ENCODE measurements at regions not wholly inside any gene's neighbourhood (a gene's known extent, or its start where the extent isn't known, plus 50 kb on each side); places are given as distances from the start of the nearest gene placed in this dataset.
A peak's percentile ranks its signal among the peaks of the same experiment; 100 is the strongest.
"Not testable (repeated sequence)": the region's sequence is repeated elsewhere in the genome, so short reads cannot be mapped to it uniquely, and the experiment has no call there.

DNA sequence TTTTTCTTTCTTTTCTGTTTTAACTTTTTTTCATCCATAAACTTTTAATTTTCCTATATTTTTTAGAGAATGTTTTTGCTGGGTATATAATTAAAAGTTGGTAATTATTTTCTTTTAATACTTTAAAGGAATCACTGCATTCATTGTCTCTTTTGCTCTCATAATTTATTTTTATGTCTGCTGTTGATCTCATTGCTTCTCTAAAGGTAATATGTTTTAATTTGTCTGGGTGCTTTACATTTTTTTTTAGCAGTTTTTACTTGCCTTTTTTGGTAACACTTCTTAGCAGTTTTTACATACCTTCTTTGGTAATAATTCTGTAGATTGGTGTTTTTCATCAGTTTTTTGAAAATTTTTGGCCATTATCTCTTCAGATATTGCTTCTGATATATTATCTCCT, 89.4 kb upstream of the BMAL1 start:
- H3K4me1 ChIP-seq: no peaks in the 10 kb centered on the region
- H3K27ac ChIP-seq: no peak overlapping the region
- no peaks in the 10 kb centered on the region for H3K36me3 ChIP-seq (ENCODE audit: control insufficient read depth, insufficient read depth, low read length)
- H3K9ac ChIP-seq: no peak overlapping the region
- no peaks in the 10 kb centered on the region for H3K79me2 ChIP-seq
- H3K9me3 ChIP-seq (ENCODE audit: control insufficient read depth, low read length): no peaks in the 10 kb centered on the region
- H3K4me2 ChIP-seq (ENCODE audit: low read length): no peak overlapping the region
- TF ChIP-seq, protein P1, sequence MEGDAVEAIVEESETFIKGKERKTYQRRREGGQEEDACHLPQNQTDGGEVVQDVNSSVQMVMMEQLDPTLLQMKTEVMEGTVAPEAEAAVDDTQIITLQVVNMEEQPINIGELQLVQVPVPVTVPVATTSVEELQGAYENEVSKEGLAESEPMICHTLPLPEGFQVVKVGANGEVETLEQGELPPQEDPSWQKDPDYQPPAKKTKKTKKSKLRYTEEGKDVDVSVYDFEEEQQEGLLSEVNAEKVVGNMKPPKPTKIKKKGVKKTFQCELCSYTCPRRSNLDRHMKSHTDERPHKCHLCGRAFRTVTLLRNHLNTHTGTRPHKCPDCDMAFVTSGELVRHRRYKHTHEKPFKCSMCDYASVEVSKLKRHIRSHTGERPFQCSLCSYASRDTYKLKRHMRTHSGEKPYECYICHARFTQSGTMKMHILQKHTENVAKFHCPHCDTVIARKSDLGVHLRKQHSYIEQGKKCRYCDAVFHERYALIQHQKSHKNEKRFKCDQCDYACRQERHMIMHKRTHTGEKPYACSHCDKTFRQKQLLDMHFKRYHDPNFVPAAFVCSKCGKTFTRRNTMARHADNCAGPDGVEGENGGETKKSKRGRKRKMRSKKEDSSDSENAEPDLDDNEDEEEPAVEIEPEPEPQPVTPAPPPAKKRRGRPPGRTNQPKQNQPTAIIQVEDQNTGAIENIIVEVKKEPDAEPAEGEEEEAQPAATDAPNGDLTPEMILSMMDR (IDR thresholded peaks at IDR 0.05): no peak
- H2AFZ ChIP-seq: no peak overlapping the region
- H3K27me3 ChIP-seq (ENCODE audit: control insufficient read depth, insufficient read depth, low read length): no peaks in the 10 kb centered on the region
- H3K4me3 ChIP-seq (ENCODE audit: low read depth, low read length): no peak overlapping the region

DNA sequence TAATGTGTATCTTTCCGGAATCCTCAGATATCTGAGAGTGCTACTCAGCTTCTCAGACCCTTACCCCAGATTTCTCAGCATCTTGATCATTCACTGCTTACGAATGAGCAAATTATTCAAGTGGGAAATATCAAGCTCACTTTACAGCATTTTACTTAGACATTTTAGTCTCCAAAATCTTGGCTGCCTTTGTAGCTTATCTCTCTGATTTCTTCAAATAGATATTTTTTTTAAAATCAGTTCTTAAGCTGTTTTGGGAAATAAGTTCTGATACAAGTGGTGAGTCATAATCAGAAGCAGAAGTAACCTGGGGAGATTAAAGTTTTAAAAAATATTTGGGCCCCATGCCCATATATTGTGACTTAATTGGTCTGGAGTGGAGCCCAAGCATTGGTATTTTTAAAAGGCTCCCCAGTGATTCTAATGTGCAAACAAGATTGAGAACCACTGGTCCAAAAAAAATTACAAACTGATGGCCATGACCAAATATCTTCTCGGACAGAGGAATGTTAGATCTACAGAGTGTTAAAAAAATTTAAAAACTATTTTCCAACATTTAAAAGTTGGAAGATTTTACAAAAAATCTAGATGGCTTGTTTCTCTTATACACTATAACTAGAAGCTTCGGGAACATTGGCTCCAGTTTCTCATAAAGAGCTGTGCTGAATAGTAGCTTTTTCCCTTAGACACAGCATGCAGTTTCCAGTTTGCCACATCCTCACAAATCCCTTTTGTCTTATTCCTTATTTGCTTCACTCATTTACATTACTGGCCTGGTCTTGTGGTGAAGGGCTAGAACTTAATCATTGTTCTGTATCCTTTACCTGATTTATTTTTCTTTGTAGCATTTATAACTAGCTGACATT, 87.8 kb upstream of the BMAL1 start:
- H3K9me3 ChIP-seq (ENCODE audit: control insufficient read depth, low read length): no peaks in the 10 kb centered on the region
- H3K79me2 ChIP-seq: no peaks in the 10 kb centered on the region
- TF ChIP-seq, protein P1 (IDR thresholded peaks at IDR 0.05): no peak
- H3K36me3 ChIP-seq (ENCODE audit: control insufficient read depth, insufficient read depth, low read length): no peaks in the 10 kb centered on the region
- no peaks in the 10 kb centered on the region for H3K4me1 ChIP-seq
- no peak overlapping the region for H3K4me3 ChIP-seq (ENCODE audit: low read depth, low read length)
- H3K9ac ChIP-seq: no peak overlapping the region
- no peak overlapping the region for H3K27ac ChIP-seq
- H3K4me2 ChIP-seq (ENCODE audit: low read length): no peak overlapping the region
- H3K27me3 ChIP-seq (ENCODE audit: control insufficient read depth, insufficient read depth, low read length): no peaks in the 10 kb centered on the region
- H2AFZ ChIP-seq: no peak overlapping the region

DNA sequence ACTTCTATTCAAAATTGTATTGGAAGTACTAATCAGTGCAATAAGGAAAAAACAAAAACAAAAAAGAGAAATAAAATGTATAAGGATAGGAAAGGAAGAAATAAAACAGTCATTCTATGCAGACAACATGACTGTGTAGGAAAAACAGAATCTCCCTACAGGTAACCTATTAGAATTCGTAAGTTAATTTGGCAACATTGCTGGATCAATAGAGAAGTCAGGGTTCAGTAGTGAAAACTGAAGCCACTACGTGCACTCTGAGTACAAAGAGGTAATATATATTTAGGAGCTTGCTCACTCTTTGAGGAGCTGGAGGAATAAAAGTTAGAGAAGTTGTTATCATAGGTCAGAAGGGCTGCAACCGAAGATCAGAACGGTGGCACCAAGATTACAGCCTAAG, 84.0 kb upstream of the BMAL1 start:
- TF ChIP-seq, protein P1 (IDR thresholded peaks at IDR 0.05): no peak
- Histone ChIP-seq H3K27ac (no peak overlapping the region), H3K27me3 (ENCODE audit: control insufficient read depth, insufficient read depth, low read length) (no peaks in the 10 kb centered on the region), H3K4me1 (no peaks in the 10 kb centered on the region), H3K4me2 (ENCODE audit: low read length) (no peak overlapping the region), H2AFZ (no peak overlapping the region), H3K9ac (no peak overlapping the region), H3K36me3 (ENCODE audit: control insufficient read depth, insufficient read depth, low read length) (no peaks in the 10 kb centered on the region), H3K79me2 (no peaks in the 10 kb centered on the region), H3K4me3 (ENCODE audit: low read depth, low read length) (no peak overlapping the region), H3K9me3 (ENCODE audit: control insufficient read depth, low read length) (no peaks in the 10 kb centered on the region)

DNA sequence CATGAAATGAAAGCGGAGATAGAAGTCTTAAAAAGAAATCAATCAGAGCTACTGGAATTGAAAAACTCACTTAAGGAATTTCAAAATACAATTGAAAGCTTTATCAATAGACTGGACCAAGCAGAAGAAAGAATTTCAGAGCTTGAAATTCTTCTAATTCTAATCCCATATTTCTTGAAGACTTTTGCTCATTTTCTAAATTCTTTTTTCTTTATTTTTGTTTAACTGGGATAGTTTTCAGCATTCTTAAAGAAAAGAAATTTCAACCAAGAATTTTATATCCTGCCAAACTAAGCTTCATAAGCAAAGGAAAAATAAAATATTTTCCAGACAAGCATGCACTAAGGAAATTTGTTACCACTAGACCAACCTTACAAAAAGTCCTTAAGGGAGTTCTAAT, 80.2 kb upstream of the BMAL1 start:
- H3K27me3 ChIP-seq (ENCODE audit: control insufficient read depth, insufficient read depth, low read length): not testable (repeated sequence)

DNA sequence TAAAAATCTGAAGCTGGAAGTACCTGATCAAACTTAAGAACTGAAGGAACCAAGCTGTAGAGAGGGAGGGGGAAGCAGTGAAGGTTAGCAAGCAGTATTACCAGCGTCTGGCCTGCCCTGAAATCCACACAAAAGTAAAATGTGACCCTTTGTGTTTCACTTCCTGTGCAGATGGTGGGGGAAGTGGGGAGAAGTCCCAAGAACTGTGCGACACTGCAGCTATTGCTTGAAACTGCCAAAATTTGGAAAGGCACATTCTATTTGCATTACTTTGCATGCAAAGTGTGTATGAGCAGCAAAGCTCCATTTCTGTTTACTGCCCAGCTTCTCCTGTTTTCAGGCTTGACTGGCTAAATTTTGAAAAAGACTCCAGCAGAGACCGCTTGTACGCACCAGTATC, 72.1 kb upstream of the BMAL1 start:
- H3K27me3 ChIP-seq (ENCODE audit: control insufficient read depth, insufficient read depth, low read length): no peaks in the 10 kb centered on the region
- H3K79me2 ChIP-seq: no peaks in the 10 kb centered on the region
- no peak overlapping the region for H3K9ac ChIP-seq
- H3K27ac ChIP-seq: no peak overlapping the region
- no peak overlapping the region for H3K4me2 ChIP-seq (ENCODE audit: low read length)
- no peaks in the 10 kb centered on the region for H3K36me3 ChIP-seq (ENCODE audit: control insufficient read depth, insufficient read depth, low read length)
- peaks cover 3% of the 10 kb centered on the region for H3K4me1 ChIP-seq
- no peaks in the 10 kb centered on the region for H3K9me3 ChIP-seq (ENCODE audit: control insufficient read depth, low read length)
- H3K4me3 ChIP-seq (ENCODE audit: low read depth, low read length): no peak overlapping the region
- peak overlapping the region; percentile 46 for H2AFZ ChIP-seq
- TF ChIP-seq, protein P1 (IDR thresholded peaks at IDR 0.05): no peak

More for the DNA sequence above, 80.2 kb upstream of the BMAL1 start:
- not testable (repeated sequence) for H3K79me2 ChIP-seq; H3K9ac ChIP-seq; H3K4me2 ChIP-seq (ENCODE audit: low read length); H3K27ac ChIP-seq; H3K9me3 ChIP-seq (ENCODE audit: control insufficient read depth, low read length); H3K36me3 ChIP-seq (ENCODE audit: control insufficient read depth, insufficient read depth, low read length); H2AFZ ChIP-seq; H3K4me1 ChIP-seq; H3K4me3 ChIP-seq (ENCODE audit: low read depth, low read length)

Data from parathyroid adenoma (tissue), 2 donors.